ENCODE measurements at regions not wholly inside any gene's neighbourhood (a gene's known extent, or its start where the extent isn't known, plus 50 kb on each side); places are given as distances from the start of the nearest gene placed in this dataset.

- TF ChIP-seq POLR2A (IDR thresholded peaks at IDR 0.05) (no peak), CTCF (IDR thresholded peaks at IDR 0.05) (no peak), EP300 (IDR thresholded peaks at IDR 0.05; ENCODE audit: low read depth) (no peak)
These were observed 101.7 kb upstream of the CCDC54 start for GRCh38 chr3:107275511-107275910.

Measured in transverse colon (tissue), 3 donors.